ENCODE measurements at regions not wholly inside any gene's neighbourhood (a gene's known extent, or its start where the extent isn't known, plus 50 kb on each side); places are given as distances from the start of the nearest gene placed in this dataset.

DNA sequence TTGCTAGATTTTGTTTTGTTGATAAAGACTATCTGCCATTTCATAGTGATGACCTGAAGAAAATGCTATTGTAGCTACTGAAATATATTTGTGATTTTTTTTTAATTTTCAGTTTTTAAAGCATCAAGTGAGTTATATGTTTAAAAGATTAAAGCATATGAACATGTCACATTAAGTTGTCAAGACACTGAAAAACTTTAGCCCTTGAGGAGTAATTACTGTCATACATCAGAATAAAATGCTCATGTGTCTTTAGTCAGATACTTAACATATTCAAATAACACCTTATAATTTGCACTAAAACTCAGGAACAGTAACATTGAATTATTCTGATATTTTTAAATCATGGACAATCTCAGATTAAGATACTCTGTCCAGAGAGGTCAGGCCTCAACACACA, 108.1 kb upstream of the ATXN7L3B start:
- Mint-ChIP-seq H3K36me3 (no peaks in the 10 kb centered on the region), H3K27ac (no peak overlapping the region), H3K4me3 (no peak overlapping the region), H3K9me3 (peaks cover 0 to 7% (median 2%) of the 10 kb centered on the region in 7 donors), H3K27me3 (ENCODE audit: low read depth in 3 of 3) (peaks cover 0 to 1% (median 0%) of the 10 kb centered on the region in 3 donors), H3K4me1 (no peaks in the 10 kb centered on the region)
- Histone ChIP-seq H2AFZ (ENCODE audit: insufficient read depth, low read depth, low read length, poor library complexity, severe bottlenecking) (no peak overlapping the region), H3K79me2 (ENCODE audit: insufficient read depth, low read length) (no peaks in the 10 kb centered on the region), H3K4me2 (replicated peaks; ENCODE audit: extremely low read depth, low read length, poor library complexity, severe bottlenecking) (no peak overlapping the region), H3K4me3 (replicated peaks in 1 of 3; ENCODE audit: low read depth in 2 of 3, low read length in 3 of 3) (no peak overlapping the region), H3K4me1 (ENCODE audit: control insufficient read depth in 1 of 2, insufficient read depth in 2 of 2, low read length in 2 of 2) (no peaks in the 10 kb centered on the region), H3K27ac (ENCODE audit: low read depth in 1 of 2, low read length in 2 of 2) (no peak overlapping the region), H3K36me3 (replicated peaks in 1 of 2; ENCODE audit: control insufficient read depth in 1 of 2, insufficient read depth in 2 of 2, low read length in 2 of 2) (no peaks in the 10 kb centered on the region), H3K9me3 (replicated peaks in 1 of 2; ENCODE audit: control insufficient read depth in 1 of 2, insufficient read depth in 1 of 2, low read length in 2 of 2) (peaks cover 0 to under 1% of the 10 kb centered on the region in 2 donors), H3K27me3 (ENCODE audit: control insufficient read depth in 2 of 2, insufficient read depth in 2 of 2, low read length in 2 of 2) (no peaks in the 10 kb centered on the region), H3K9ac (ENCODE audit: insufficient read depth, low read length, poor library complexity, severe bottlenecking) (no peak overlapping the region), H4K20me1 (ENCODE audit: insufficient read depth, low read length) (no peaks in the 10 kb centered on the region)
- TF ChIP-seq, protein P1, sequence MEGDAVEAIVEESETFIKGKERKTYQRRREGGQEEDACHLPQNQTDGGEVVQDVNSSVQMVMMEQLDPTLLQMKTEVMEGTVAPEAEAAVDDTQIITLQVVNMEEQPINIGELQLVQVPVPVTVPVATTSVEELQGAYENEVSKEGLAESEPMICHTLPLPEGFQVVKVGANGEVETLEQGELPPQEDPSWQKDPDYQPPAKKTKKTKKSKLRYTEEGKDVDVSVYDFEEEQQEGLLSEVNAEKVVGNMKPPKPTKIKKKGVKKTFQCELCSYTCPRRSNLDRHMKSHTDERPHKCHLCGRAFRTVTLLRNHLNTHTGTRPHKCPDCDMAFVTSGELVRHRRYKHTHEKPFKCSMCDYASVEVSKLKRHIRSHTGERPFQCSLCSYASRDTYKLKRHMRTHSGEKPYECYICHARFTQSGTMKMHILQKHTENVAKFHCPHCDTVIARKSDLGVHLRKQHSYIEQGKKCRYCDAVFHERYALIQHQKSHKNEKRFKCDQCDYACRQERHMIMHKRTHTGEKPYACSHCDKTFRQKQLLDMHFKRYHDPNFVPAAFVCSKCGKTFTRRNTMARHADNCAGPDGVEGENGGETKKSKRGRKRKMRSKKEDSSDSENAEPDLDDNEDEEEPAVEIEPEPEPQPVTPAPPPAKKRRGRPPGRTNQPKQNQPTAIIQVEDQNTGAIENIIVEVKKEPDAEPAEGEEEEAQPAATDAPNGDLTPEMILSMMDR (IDR thresholded peaks at IDR 0.05) = no peak
- DNase-seq = no peak
- intact Hi-C loops (cut with micrococcal nuclease) = no loop called here

DNA sequence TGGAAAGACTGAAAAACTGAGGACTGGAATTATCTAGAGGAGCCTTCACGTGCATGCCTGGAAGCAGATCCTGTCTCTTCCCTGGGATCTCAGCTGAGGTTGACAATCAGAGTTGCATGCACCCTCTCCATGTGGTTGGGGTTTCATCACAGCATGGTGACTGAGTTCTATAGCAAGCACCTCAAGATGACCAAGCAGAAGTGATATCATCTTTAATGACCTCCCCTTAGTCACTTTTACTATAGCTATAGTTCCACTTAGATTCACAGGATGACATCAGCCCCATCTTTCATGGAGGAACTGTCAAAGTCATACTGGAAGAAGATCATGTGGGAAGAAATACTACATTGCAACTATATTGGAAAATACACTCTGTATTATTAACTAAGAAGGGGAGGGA, 105.8 kb upstream of the ATXN7L3B start:
- Mint-ChIP-seq H3K4me1 (no peaks in the 10 kb centered on the region), H3K36me3 (no peaks in the 10 kb centered on the region), H3K9me3 (peaks cover 0 to 7% (median 2%) of the 10 kb centered on the region in 7 donors), H3K4me3 (no peak overlapping the region), H3K27ac (no peak overlapping the region), H3K27me3 (ENCODE audit: low read depth in 3 of 3) (peaks cover 0 to 1% (median 0%) of the 10 kb centered on the region in 3 donors)
- no peak overlapping the region for H3K4me2 ChIP-seq (replicated peaks; ENCODE audit: extremely low read depth, low read length, poor library complexity, severe bottlenecking)
- no peaks in the 10 kb centered on the region for H3K36me3 ChIP-seq (replicated peaks in 1 of 2; ENCODE audit: control insufficient read depth in 1 of 2, insufficient read depth in 2 of 2, low read length in 2 of 2)
- WGBS (ENCODE audit: insufficient coverage) = 88% methylated on average over 1 of the region's 1 CpG
- H3K9me3 ChIP-seq (replicated peaks in 1 of 2; ENCODE audit: control insufficient read depth in 1 of 2, insufficient read depth in 1 of 2, low read length in 2 of 2) = peaks cover 0 to 9% of the 10 kb centered on the region in 2 donors
- intact Hi-C loops (cut with micrococcal nuclease) = no loop called here
- no peaks in the 10 kb centered on the region for H3K27me3 ChIP-seq (ENCODE audit: control insufficient read depth in 2 of 2, insufficient read depth in 2 of 2, low read length in 2 of 2)
- no peaks in the 10 kb centered on the region for H3K79me2 ChIP-seq (ENCODE audit: insufficient read depth, low read length)
- H2AFZ ChIP-seq (ENCODE audit: insufficient read depth, low read depth, low read length, poor library complexity, severe bottlenecking) = no peak overlapping the region
- no peak overlapping the region for H3K4me3 ChIP-seq (replicated peaks in 1 of 3; ENCODE audit: low read depth in 2 of 3, low read length in 3 of 3)
- H4K20me1 ChIP-seq (ENCODE audit: insufficient read depth, low read length) = no peaks in the 10 kb centered on the region
- H3K27ac ChIP-seq (ENCODE audit: low read depth in 1 of 2, low read length in 2 of 2) = no peak overlapping the region
- no peak overlapping the region for H3K9ac ChIP-seq (ENCODE audit: insufficient read depth, low read length, poor library complexity, severe bottlenecking)
- no peaks in the 10 kb centered on the region for H3K4me1 ChIP-seq (ENCODE audit: control insufficient read depth in 1 of 2, insufficient read depth in 2 of 2, low read length in 2 of 2)
- TF ChIP-seq, protein P1 (IDR thresholded peaks at IDR 0.05) = no peak
- no peak for DNase-seq

Data from CD14-positive monocyte (primary cell).